Osteoblast (primary cell): ENCODE measurements at regions not wholly inside any gene's neighbourhood (a gene's known extent, or its start where the extent isn't known, plus 50 kb on each side); places are given as distances from the start of the nearest gene placed in this dataset.
"Not testable (repeated sequence)": the region's sequence is repeated elsewhere in the genome, so short reads cannot be mapped to it uniquely, and the experiment has no call there.

Source experiments
- DNase-seq: peaks from one replicate; pipeline ENCODE4 v3.0.0; 2011; ENCODE audit warnings: low spot score, mixed read lengths; ENCODE audit not compliant: insufficient read length; ENCODE audit errors: missing footprints
- H2AFZ ChIP-seq: 2 replicates; pipeline ENCODE4 v1.6.0; 2011; ENCODE audit warnings: mild to moderate bottlenecking, low read length
- H3K27ac ChIP-seq: 2 replicates; pipeline ENCODE4 v1.5.1; 2011; ENCODE audit warnings: mild to moderate bottlenecking, low read depth, low read length, moderate library complexity
- H3K27me3 ChIP-seq: 2 replicates; pipeline ENCODE4 v1.6.0; 2012; ENCODE audit warnings: mild to moderate bottlenecking, control low read depth, inconsistent platforms, low read length, moderate library complexity; ENCODE audit not compliant: insufficient read depth
- H3K36me3 ChIP-seq: 2 replicates; pipeline ENCODE4 v1.5.1; 2011; ENCODE audit warnings: mild to moderate bottlenecking, low read length, control low read depth, moderate library complexity; ENCODE audit not compliant: insufficient read depth
- H3K4me1 ChIP-seq: 2 replicates; pipeline ENCODE4 v1.5.1; 2011; ENCODE audit warnings: mild to moderate bottlenecking, low read length, control low read depth, moderate library complexity; ENCODE audit not compliant: insufficient read depth
- H3K4me2 ChIP-seq: 2 replicates; pipeline ENCODE4 v1.6.0; 2011; ENCODE audit warnings: mild to moderate bottlenecking, low read length; ENCODE audit not compliant: insufficient read depth
- H3K4me3 ChIP-seq: fragments of 200-600 bp; sonication (generic); 3 replicates; pipeline ENCODE4 v1.5.1; 2012; ENCODE audit warnings: mild to moderate bottlenecking, low read length, inconsistent platforms; ENCODE audit not compliant: insufficient read depth
- H3K79me2 ChIP-seq: 2 replicates; pipeline ENCODE4 v1.6.0; 2012; ENCODE audit warnings: mild to moderate bottlenecking, low read length, control low read depth, inconsistent platforms; ENCODE audit not compliant: insufficient read depth
- H3K9me3 ChIP-seq: 2 replicates; pipeline ENCODE4 v1.5.1; 2011; ENCODE audit warnings: low read depth, low read length, control low read depth
- H4K20me1 ChIP-seq: 2 replicates; pipeline ENCODE4 v1.6.0; 2012; ENCODE audit warnings: mild to moderate bottlenecking, low read length, control low read depth; ENCODE audit not compliant: insufficient read depth
- TF ChIP-seq, protein P1 (sequence below): IDR thresholded peaks from 2 replicates; pipeline ENCODE4 v1.5.1; 2011; ENCODE audit warnings: mild to moderate bottlenecking, low read depth, low read length, moderate library complexity; ENCODE audit errors: extremely low read depth

DNA sequence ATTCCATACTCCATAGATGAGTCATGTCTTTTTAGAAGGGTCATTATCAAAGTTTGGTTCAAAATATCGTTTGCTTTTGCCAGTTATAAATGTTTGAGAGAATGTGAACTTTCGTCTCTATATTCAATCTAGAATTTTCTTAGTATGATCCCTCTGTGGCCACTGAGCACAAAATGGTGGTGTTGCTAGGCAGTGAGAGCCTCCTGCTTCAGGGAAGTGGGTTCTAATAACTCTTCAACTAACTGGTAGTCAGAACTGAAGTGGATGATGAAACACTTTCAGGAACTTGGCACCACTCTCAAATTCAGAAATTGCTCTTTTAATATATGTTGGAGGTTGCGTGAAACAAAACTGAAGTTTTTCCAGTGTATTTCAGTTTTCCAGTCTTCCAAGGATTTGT, 125.0 kb upstream of the DOK5 start:
- Histone ChIP-seq H3K36me3 (no peaks in the 10 kb centered on the region), H3K4me1 (peaks cover 23% of the 10 kb centered on the region), H3K4me3 (no peak overlapping the region), H3K9me3 (no peaks in the 10 kb centered on the region), H3K27me3 (no peaks in the 10 kb centered on the region), H4K20me1 (no peaks in the 10 kb centered on the region), H3K4me2 (peak overlapping the region; percentile 61), H2AFZ (peak overlapping the region; percentile 86), H3K79me2 (no peaks in the 10 kb centered on the region), H3K27ac (peak overlapping the region; percentile 49)
- TF ChIP-seq, protein P1, sequence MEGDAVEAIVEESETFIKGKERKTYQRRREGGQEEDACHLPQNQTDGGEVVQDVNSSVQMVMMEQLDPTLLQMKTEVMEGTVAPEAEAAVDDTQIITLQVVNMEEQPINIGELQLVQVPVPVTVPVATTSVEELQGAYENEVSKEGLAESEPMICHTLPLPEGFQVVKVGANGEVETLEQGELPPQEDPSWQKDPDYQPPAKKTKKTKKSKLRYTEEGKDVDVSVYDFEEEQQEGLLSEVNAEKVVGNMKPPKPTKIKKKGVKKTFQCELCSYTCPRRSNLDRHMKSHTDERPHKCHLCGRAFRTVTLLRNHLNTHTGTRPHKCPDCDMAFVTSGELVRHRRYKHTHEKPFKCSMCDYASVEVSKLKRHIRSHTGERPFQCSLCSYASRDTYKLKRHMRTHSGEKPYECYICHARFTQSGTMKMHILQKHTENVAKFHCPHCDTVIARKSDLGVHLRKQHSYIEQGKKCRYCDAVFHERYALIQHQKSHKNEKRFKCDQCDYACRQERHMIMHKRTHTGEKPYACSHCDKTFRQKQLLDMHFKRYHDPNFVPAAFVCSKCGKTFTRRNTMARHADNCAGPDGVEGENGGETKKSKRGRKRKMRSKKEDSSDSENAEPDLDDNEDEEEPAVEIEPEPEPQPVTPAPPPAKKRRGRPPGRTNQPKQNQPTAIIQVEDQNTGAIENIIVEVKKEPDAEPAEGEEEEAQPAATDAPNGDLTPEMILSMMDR, result no peak
- peak; percentile 38 for DNase-seq

- H3K36me3 ChIP-seq, result no peaks in the 10 kb centered on the region
- TF ChIP-seq, protein P1, result no peak
- no peak overlapping the region for H2AFZ ChIP-seq
- no peak overlapping the region for H3K27ac ChIP-seq
- no peaks in the 10 kb centered on the region for H4K20me1 ChIP-seq
- H3K4me3 ChIP-seq, result no peak overlapping the region
- peaks cover 12% of the 10 kb centered on the region for H3K4me1 ChIP-seq
- no peaks in the 10 kb centered on the region for H3K27me3 ChIP-seq
- no peaks in the 10 kb centered on the region for H3K79me2 ChIP-seq
- no peak overlapping the region for H3K4me2 ChIP-seq
- DNase-seq, result no peak
- no peaks in the 10 kb centered on the region for H3K9me3 ChIP-seq
These were observed 123.8 kb upstream of the DOK5 start for GRCh38 chr20:54351371-54352136.

- H3K4me2 ChIP-seq, H3K9me3 ChIP-seq, H3K27ac ChIP-seq, H3K4me3 ChIP-seq, H3K27me3 ChIP-seq, H2AFZ ChIP-seq, H3K79me2 ChIP-seq, DNase-seq, H3K36me3 ChIP-seq, H4K20me1 ChIP-seq: not testable (repeated sequence)
- peaks cover 11% of the 10 kb centered on the region for H3K4me1 ChIP-seq
These were observed 122.9 kb upstream of the DOK5 start for GRCh38 chr20:54352541-54352940.

- Histone ChIP-seq H2AFZ (no peak overlapping the region), H3K27ac (no peak overlapping the region), H3K9me3 (no peaks in the 10 kb centered on the region), H3K79me2 (no peaks in the 10 kb centered on the region), H3K4me2 (no peak overlapping the region), H4K20me1 (no peaks in the 10 kb centered on the region), H3K4me3 (no peak overlapping the region), H3K4me1 (peaks cover 11% of the 10 kb centered on the region), H3K36me3 (no peaks in the 10 kb centered on the region), H3K27me3 (no peaks in the 10 kb centered on the region)
- TF ChIP-seq, protein P1, result no peak
- no peak for DNase-seq
These were observed 122.1 kb upstream of the DOK5 start for GRCh38 chr20:54353292-54353691.
